ENCODE measurements at regions not wholly inside any gene's neighbourhood (a gene's known extent, or its start where the extent isn't known, plus 50 kb on each side); places are given as distances from the start of the nearest gene placed in this dataset.

DNA sequence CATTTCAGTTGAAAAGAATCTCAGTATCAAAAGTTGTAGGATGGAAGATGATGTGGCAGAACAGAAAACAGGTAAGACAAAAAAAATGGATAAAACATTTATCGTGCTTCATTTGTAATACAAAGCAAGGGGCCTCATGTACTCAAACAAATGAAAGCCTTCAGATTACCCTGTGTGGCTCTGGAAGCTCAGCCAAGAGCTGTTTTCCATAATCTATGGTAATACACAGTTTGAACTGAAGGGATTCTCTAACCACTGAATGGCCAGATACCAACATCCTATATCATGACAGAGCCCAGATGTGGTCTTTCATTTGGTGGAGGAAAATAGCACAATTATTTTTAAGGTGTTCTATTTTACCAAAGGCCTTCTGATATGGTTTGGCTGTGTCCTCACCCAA, 272.1 kb upstream of the RND3 start:
- DNase-seq = no peak

DNA sequence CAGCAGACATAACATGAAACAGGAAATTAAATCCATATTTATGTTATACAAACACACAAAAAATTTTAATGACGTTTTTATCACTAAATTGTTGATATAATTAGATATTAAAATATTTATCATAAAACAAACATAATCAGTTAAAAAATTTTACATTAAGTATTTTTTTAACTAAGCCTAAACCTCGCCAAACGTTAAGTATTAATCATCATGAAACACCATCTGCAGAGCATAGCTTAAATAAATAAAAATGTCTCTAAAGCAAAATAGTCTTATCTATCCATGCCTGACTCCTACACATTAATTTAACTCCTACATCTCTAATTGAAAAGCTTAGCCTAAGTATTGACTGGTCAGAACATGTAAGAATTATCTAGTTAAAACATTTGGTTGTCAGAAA, 271.6 kb upstream of the RND3 start:
- DNase-seq = no peak

DNA sequence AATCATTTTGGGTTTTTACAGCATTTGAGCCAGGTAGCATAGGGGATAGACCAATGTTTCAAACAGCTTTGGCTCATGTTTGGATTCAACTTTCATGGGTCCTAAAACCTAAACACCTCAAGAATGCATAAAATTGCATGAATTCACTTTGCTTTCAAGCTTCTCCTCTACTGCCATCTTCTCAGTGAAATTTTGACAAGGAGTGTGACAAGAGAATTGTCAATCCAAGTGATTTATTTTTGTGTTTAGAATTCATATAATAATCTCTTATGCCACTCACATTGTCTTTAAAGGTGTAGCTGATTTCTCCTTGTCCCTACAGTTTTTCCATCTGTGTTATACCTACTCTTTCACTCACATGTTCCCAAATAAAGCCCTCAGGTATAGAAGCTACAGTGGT, 264.8 kb upstream of the RND3 start:
- DNase-seq = no peak

DNA sequence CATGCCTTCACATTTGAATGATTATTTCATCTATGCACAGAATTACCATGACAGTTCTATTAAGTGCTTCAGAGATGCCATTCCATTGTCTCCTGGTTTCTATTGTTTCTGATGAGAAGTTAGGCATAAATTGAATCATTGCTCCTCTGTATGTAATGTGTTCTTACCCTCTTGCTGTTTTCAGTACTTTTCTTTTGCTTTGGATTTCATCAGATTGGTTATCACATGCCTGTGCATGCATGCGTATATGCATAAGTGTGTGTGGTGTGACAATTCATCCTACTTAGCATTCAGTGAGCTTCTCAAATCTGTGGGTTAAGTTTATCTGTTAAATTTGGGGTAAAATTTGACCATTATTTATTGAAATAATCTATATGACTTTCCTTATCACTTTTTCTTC, 263.3 kb upstream of the RND3 start:
- no peak for DNase-seq

DNA sequence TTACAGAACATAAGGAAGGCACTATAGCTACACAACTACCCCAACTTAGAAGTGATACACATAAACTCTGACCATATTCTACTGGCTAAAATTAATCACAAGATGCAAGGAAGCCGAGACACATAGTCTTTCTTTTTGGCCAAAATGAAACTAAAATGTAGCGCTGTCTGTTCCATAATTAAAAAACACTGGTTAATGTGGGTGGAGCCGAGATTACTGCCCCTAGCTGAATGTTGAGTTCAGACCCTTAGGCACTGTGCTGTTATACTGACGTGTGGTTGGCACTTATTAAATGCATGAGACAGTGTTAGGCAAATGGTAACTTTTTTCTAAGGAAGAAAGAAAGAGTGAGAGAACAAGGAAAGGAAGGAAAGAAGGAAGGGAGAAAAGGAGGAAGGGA, 254.6 kb upstream of the RND3 start:
- no peak for DNase-seq

DNA sequence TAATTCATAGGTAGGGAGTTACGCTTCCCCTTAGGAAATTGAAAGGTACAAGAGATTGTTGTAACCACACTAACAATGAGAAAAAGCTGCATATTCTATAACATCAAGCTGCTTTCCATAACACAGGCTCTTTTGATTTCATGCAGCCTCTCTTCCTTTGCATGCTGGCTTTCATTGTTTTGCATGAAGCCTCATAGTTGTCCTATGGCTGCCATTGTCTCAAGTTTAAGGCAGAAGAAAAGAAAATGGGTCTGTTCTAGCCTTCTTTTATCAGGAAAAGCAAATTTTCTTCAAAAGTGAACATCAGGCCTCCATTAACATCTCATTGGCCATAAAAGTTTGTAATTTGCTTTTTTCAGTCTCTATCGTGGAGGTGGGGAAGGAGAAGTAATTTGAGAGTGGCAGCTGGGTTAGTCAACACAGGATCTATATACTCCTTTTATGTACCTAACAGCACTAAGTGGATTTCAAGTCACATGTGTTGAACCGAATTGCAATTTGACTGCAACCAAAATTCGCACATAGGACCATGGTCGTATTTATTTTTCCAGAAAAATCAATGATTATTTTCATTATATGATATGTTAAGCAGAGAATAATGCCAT, 248.5 kb upstream of the RND3 start:
- DNase-seq = no peak

DNA sequence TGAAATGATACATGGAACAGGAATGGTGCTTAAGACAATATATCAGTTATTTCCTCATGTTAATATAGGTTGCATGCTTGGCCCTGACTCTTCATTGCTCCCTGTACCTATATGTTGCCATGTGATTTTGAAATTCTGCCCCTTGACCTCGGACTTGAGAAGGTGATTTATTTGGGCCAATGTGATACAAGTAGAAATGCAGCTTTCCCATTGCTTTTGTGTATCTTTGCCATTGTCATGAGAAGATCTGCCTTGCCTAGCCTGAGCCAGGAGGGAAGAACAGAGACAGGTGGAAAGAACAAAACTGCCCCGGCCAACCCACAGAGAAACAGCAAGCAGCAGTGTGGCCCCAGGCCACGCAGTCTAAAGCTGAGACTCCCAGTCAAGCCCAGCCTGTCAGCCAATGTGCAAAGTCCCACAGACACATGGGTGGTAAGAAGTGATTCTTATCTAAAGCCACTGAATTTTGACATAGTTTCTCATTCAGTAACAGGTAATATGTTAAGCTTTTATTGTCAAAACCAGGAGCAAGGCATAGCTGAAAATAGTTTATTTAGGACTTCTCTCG, 245.7 kb upstream of the RND3 start:
- no peak for DNase-seq

DNA sequence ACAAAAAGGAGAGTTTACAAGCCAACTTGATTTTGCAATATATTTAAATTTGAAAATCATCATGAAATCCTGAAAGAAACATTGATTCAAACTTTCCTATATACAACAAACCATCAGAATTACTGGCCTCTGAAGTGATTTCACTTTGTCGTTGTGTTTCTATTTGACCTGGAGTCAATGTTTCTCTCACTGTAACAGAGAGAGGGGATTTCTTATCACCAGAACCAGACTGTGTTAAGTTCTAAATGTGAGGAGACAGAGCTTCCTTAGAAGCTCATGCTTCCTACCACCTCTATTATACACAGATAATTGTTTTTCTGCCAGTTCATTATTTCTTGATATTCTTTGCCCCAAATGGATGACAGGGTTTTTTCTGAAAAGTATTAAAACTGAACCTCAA, 245.0 kb upstream of the RND3 start:
- no peak for DNase-seq

DNA sequence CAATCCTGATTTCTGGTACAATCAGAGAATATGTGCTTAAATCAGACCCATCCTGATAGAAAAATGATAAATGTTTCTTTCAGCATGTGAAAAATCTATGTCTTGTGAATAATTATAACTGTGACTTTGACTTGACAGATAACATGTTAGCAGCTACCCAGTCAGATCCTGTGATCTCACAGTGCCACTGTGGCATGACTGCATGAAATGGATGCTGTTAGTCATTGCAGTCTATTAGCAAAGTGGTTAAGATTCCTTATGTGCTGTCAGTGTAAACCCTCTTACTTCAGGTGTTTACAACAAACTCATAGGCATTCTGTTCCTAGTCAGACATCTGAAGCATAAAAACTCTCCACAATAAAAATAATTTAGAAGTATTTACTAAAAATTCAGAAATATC, 244.6 kb upstream of the RND3 start:
- no peak for DNase-seq

DNA sequence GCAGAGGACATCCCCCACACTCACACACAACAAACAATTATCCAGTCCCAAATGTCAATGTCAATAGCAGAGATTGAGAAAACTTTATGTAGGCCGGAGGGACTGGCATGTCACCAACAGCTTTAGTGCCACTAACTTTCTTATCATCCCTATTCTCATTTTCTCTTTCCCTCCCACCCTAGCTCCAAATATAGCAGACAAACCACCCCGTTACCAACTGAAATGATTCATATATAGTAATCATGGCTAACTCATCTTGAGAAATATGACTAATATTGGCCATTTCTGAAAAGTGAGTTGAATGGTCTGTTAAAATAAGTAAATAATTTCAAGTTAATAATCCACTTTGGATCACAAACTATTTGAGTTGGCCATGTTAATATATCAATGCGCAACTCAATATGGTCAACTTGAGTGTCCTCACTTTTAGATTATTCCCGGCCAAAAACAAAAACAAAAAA, 242.1 kb upstream of the RND3 start:
- no peak for DNase-seq

DNA sequence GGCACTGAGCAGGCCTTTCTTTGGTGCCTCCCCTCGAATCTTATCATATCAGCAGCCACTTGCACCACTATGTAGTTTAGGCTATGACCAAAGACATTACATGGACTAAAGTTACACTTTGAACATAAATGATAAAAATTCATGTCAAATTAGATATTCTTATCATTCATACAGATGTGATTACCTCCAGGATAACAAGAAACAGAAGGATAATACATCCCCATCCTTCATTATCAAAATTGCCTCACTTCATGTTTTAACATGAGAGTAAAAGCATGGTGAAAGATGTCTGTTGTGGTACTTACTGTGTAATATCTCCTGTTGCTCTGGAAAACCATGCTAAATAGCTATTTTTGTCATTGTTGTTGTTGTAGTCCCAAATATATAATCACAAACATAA, 230.8 kb upstream of the RND3 start:
- DNase-seq = no peak

DNA sequence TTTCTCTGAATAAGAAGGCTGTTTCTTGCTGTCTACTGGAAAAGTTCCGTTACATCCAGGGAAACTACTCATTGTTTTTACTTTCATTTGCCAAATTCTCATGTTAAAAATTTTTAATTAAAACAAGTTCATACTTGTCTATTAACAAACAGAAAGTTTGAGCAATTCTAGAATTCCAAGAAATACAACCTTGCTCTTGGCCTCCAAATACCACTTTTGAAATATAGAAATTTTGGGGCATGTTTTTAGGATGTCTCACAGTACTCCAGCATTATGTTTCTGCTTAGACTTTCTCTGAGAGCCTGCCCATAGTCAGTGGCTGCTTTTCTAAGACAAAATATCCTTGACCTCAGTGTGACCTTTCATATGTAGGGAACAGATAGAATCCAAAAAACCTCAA, 228.7 kb upstream of the RND3 start:
- DNase-seq = no peak

DNA sequence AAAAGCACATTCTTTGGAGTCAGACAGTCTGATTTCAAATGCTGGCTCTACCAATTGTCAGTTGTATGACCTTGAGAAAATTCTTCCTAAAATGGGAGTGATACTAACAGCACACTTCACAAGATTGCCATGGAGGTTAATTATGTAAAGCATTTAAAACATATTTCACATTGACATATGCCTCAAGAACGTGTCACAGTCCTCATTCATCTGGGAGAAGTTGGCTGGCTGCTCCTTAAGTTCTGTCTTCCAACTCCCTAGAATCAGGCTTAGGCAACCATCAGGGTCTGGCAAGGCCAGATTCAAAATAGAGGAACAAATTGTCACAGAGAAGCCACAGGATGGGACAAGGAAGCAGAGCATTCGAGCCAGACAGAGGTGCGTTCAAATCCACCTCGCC, 228.0 kb upstream of the RND3 start:
- DNase-seq = no peak

DNA sequence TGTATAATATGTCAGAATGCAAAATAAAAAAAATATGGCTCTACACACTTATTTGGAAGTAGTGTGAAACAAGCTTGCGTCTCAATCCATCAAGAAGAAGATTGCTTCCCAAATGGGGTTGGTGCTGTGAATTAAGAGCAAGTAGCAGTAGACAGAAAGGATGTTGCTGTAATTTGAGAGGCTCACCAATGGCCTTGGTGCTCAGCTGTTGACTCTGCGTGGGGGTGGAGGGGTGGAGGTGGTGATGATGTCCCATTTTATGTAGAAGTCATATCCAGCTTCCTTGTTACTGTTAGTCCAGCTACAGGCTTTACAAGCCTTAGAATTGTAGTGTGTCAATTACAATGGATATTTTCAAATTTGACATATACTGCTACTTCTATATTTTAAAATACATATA, 223.4 kb upstream of the RND3 start:
- no peak for DNase-seq

DNA sequence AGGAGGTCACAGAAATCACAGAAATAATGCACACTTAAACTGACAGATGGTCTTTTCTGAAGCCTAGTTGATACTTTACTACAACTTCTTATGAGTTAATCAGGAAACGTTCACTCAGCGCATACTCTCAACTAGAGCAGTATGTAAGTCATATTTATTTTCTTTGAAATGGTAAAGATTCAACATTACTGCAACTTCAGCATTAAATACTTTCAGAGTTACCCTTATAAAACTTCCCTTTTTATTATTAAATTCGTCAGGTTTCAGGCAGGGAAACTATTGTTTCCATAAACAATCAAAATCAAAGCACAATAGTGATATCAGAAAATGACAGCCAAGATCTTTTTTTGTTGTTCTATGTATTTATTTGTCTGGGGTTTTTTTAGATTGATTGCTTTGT, 222.6 kb upstream of the RND3 start:
- no peak for DNase-seq

DNA sequence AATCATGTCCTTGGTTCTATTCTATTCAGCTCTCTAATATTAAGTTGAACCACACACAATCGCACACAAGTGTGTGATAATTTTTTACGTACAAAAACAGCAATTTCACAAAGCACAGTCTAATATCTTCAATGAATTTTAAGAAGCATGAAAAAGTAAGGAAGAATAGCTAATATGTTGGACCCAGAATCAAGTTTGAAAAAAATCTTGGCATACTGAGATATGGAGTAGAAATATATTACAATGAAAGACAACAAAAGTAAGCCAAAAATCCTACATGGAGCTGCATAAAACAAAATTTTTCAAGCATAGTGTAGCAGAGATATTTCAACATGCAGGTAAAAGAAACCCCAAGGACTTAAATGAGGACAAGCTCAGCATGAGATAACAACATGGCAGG, 219.1 kb upstream of the RND3 start:
- DNase-seq = no peak

DNA sequence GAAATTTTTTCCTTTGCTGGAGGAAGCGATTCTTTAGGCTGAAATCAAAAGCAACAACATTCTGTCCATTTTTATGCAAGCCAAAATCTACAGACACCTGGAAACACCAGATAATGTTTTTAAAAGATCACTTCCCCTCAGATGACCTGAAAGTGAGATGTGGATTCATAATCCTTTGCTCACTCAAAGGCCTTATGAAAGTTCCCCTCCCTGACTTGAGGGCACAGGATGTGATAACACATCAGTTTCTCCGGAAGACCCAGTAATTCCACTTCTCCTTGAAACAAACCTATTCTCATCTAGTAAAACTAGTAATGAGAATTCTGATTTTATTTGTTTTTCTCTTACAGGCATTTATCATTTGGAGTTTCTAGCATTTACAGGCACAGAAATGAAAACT, 218.3 kb upstream of the RND3 start:
- DNase-seq = no peak

DNA sequence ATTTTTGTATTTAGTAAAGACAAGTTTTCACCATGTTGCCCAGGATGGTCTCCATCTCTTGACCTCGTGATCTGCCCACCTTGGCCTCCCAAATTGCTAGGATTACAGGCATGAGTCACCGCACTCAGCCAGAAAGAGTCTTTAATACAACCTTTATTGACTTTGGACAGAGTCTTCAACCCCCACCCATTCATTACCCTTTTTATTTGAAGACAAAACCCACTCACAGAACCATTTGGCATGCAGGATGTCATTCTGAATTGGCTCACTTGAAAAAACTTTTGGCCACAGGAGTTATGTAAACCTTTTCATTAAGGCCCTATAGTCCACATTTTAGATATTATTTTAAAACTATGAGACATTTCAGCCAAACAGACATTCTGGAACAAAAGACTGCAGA, 217.9 kb upstream of the RND3 start:
- DNase-seq = no peak

DNA sequence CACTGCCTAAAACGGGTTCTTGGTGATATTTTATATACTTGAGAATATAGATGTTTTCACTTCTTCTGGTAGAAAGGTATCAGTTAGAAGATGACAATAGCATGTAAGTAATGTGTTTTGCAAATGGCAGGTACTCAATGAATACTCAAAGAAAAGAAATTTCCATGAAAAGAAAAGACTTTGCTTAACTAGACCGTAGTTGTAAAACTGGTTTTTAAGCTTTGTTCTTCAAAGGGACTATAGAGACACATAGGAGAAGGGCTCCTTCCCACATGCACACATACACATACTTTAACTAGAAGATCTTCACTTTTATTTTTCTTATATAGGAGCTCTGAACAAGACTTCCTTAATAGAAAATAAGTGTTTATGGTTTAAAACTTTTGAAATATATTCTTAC, 215.3 kb upstream of the RND3 start:
- DNase-seq = no peak

DNA sequence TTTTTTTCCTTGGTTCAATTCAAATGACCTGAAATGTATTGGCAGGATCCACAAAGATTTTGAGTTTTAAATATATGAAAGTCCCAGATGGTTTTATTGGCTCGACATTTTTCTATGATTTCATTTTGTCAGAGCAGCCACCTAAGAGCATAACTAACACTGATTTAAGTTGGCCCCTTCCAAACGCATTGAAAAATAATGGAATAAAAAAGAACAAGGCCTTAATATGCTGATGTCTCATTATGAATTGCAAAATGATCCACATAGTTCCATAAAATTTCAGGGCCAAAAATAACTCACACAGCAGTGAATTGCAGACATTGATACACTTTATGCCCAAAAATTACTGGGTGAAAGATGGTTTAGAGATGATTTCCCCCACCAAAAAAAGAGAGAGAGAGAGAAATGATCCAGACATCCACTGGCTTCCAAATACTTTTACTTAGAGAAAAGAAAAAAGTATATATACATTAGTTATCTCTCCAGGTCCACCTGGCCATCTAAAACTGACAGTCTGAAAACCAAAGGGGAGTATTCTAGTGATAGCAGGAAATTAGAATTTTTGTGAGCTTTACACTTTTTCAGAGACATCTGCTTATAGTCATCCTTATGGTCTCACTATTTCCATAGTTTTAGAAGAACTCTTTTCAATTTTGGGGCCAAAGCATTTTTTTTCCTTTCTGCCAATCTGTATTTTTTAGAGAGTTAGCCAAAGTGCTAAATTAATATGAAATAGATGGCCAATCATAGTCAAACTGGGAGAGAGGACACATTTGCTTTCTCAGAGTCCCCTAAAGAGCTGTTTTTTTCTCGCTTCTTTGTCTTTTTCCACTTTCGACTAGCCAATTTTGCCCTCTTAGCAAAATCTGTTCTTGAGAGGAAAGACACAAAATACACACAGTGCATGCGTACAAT, 213.5 kb upstream of the RND3 start:
- no peak for DNase-seq

DNA sequence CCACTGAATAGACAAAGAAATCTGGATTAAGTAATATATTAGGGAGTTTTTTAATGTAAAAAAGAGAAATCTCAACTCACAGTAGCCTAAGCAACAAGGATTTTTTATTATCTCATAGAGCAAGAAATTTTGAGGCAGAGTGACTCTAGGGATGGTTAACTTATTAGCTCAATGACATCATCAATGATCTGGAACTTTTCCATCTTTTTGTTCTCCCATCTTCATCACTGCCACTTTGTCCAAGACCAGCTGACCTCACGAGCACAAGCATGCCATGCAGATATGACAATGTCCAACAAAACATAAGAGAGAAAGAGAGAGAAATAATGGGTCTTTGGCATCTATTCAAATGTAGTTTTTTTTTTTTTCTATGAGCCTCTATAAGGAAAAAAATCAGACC, 211.8 kb upstream of the RND3 start:
- DNase-seq = no peak

DNA sequence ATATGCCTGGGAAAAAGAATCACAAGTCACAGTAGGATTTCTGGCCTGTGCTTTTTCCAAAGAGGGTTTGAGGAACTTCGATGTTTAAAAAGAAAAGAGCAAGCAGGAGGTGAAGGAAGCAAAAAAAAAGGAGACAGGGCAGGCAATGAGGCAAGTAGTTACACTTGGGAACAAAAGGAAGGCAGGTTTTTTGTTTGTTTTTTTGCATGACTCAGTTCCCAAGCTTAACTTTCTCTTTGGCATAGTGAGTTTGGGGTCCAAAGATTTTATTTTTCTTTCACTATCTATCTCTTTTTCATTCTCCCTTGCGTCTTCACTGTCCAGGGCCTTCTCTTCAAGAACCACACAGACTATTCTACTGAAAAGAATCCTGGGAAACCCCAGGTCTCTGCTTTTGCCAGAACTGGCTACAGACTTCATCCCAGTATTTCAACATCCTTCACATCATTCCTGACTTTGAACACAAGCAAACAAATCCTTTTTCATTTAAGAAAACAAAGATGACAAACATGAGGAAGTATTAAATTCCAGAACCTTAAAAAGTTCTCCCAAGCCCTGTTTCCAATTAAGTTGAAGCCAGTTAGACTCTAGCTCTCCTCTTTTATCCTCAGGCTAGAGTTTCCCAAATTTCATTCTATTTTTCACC, 210.7 kb upstream of the RND3 start:
- DNase-seq = no peak

DNA sequence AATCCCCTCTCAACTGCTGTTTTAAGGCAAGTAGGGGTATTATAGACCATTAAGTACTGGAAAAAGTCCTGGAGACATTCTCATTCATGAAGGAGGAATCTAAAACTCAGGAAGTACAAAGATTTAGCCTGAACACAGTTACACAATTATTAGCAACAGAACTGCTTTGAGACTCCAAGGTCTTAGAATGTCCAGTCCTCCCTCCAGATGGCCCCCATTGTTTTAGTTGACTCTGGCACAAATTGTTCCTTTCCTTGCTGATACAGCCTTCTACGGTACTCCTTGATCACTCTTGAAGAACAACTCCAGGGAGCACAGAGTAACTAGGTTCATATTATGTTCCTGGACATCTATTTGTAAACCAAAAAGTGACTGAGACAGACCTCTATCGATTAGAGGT, 210.1 kb upstream of the RND3 start:
- no peak for DNase-seq

Measured in T1000 (cell line).